Activated naive CD4-positive, alpha-beta T cell treated with anti-CD3 and anti-CD28 coated beads, Interleukin-2, amount 10 ng/mL, durations not matched to agents 7 days and 5 days (primary cell): ENCODE measurements at regions not wholly inside any gene's neighbourhood (a gene's known extent, or its start where the extent isn't known, plus 50 kb on each side); places are given as distances from the start of the nearest gene placed in this dataset.

Experiments
- CTCF ChIA-PET: fragments of 350-600 bp; sonication (Branson Sonifier 250); formaldehyde crosslinking; loops from one replicate; lab custom pipeline; 2021; ENCODE audit warnings: antibody characterized with exemption; lab: Charles Lee
- DNase-seq: peaks from one replicate; pipeline ENCODE4 v3.0.0-alpha.2; 2020
- H3K27ac Mint-ChIP-seq: one replicate; pipeline ENCODE4 v1.8.0; 2021; ENCODE audit warnings: mild to moderate bottlenecking, moderate library complexity, mixed read lengths
- H3K27me3 Mint-ChIP-seq: one replicate; pipeline ENCODE4 v1.8.0; 2021; ENCODE audit warnings: mild to moderate bottlenecking, mixed read lengths
- H3K36me3 Mint-ChIP-seq: one replicate; pipeline ENCODE4 v1.8.0; 2021; ENCODE audit warnings: mixed read lengths
- H3K4me1 Mint-ChIP-seq: one replicate; pipeline ENCODE4 v1.8.0; 2021; ENCODE audit warnings: mixed read lengths
- H3K4me3 Mint-ChIP-seq: one replicate; pipeline ENCODE4 v1.8.0; 2021; ENCODE audit warnings: mild to moderate bottlenecking, moderate library complexity, mixed read lengths
- H3K9me3 Mint-ChIP-seq: one replicate; pipeline ENCODE4 v1.8.0; 2021; ENCODE audit warnings: mixed read lengths

GRCh38 chr20:48307277-48307676 is 520.5 kb downstream of the PREX1 start:
- no peaks in the 10 kb centered on the region for H3K9me3 Mint-ChIP-seq
- no peaks in the 10 kb centered on the region for H3K4me1 Mint-ChIP-seq
- CTCF ChIA-PET = no interaction called here
- H3K27ac Mint-ChIP-seq = no peak overlapping the region
- H3K27me3 Mint-ChIP-seq = peaks cover 7% of the 10 kb centered on the region
- no peaks in the 10 kb centered on the region for H3K36me3 Mint-ChIP-seq
- DNase-seq = no peak
- H3K4me3 Mint-ChIP-seq = no peak overlapping the region

DNA sequence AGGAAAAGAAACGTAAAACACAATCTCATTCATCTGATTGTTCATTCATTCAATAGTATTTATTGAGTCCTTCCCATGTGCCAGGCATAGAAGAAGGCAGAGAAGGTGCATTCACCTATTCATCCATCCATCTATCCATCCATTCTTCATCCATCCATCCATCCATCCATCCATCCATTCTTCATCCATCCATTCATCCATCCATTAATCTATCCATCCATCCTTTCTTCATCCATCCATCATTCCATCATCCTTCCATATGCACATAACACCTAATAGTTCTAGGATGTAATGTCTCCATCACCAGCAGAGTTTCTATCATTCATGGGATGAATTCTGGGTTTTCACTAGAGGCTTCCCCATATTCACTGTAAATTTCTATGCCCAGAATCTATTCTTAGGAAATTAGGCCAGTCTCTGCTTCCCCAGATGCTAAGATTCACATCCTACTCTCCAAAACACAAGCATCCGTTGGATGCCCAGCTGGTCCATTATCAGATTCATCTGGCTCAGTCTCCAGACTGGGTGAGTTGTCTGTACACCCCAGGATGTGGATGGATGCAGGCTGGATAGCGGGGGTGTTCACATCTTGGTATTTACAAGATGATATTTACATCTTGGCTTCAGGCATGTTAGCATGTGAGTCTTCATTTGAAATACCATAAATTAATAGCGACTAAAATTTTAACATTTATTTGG is 517.7 kb upstream of the SULF2 start:
- H3K27me3 Mint-ChIP-seq = peaks cover 11% of the 10 kb centered on the region
- no peak for DNase-seq
- no peak overlapping the region for H3K4me3 Mint-ChIP-seq
- no peaks in the 10 kb centered on the region for H3K9me3 Mint-ChIP-seq
- no peaks in the 10 kb centered on the region for H3K36me3 Mint-ChIP-seq
- H3K27ac Mint-ChIP-seq = no peak overlapping the region
- no peaks in the 10 kb centered on the region for H3K4me1 Mint-ChIP-seq
- CTCF ChIA-PET = no interaction called here

DNA sequence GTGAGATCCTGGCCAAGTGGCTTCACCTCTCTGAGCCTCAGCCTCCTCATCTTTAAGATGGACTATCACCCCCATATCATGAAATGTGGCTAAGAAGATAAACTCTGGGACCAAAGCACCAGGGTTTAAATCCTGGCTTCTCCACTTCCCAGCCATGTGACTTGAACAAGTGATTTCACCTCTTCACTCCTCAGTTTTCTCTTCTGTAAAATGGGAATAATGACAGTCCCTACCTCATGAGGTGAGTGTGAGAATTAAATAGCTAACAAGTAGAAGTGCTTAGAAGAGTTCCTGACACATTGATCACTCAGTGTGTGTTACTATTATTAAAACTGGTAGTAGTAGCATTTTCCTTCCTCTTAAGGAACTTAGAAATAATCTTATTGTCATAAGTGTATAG is 516.9 kb upstream of the SULF2 start:
- no peak overlapping the region for H3K27ac Mint-ChIP-seq
- no peaks in the 10 kb centered on the region for H3K36me3 Mint-ChIP-seq
- no peaks in the 10 kb centered on the region for H3K9me3 Mint-ChIP-seq
- H3K27me3 Mint-ChIP-seq = peaks cover 13% of the 10 kb centered on the region
- CTCF ChIA-PET = no interaction called here
- H3K4me3 Mint-ChIP-seq = no peak overlapping the region
- no peak for DNase-seq
- no peaks in the 10 kb centered on the region for H3K4me1 Mint-ChIP-seq

DNA sequence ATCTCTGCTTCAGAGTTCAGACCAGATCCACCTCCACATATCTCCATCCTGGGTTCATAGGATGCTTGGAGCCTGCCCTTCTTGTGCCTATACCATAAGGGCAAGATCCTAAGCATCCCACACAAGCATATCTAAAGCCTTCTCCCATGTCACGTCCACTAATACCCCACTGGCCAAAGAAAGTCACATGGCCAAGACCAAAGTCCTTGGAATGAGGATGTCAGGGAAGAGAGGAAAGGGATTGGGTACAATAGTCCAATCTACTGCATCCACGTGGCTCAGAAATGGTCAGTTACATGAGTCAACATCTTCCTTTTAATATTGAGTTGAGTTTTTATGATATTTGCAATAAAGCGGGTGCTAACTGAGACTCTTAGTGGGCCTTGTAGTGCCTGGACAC is 515.9 kb upstream of the SULF2 start:
- DNase-seq = no peak
- Mint-ChIP-seq H3K27ac (no peak overlapping the region), H3K4me3 (no peak overlapping the region), H3K36me3 (no peaks in the 10 kb centered on the region), H3K4me1 (no peaks in the 10 kb centered on the region), H3K27me3 (peaks cover 18% of the 10 kb centered on the region), H3K9me3 (no peaks in the 10 kb centered on the region)
- CTCF ChIA-PET = no interaction called here

DNA sequence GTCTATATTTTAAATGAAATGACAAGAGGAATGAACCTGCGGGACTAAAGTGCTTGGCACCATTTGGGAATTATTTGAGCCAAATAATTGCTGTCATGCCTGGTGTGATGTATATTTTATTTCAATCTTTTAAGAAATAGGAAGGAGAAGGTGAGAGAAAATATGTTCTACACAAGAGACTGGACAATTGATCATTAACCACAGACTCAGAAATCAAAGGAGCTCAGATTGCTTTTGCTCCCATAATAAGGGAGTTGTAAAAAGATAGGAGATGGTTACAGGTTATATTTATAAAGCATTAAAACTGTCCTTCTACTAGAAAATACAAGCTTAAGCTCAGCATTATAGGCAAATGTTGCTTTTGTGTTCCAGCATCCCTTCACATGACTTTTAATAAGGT is 515.2 kb upstream of the SULF2 start:
- H3K4me1 Mint-ChIP-seq = no peaks in the 10 kb centered on the region
- no peak overlapping the region for H3K27ac Mint-ChIP-seq
- H3K4me3 Mint-ChIP-seq = no peak overlapping the region
- H3K36me3 Mint-ChIP-seq = no peaks in the 10 kb centered on the region
- CTCF ChIA-PET = no interaction called here
- no peak for DNase-seq
- H3K27me3 Mint-ChIP-seq = peaks cover 18% of the 10 kb centered on the region
- no peaks in the 10 kb centered on the region for H3K9me3 Mint-ChIP-seq

GRCh38 chr20:48298851-48299484 is 513.7 kb upstream of the SULF2 start:
- Mint-ChIP-seq H3K4me1 (no peaks in the 10 kb centered on the region), H3K27ac (no peak overlapping the region), H3K4me3 (no peak overlapping the region), H3K27me3 (peaks cover 14% of the 10 kb centered on the region), H3K36me3 (no peaks in the 10 kb centered on the region), H3K9me3 (no peaks in the 10 kb centered on the region)
- CTCF ChIA-PET = no interaction called here
- no peak for DNase-seq

DNA sequence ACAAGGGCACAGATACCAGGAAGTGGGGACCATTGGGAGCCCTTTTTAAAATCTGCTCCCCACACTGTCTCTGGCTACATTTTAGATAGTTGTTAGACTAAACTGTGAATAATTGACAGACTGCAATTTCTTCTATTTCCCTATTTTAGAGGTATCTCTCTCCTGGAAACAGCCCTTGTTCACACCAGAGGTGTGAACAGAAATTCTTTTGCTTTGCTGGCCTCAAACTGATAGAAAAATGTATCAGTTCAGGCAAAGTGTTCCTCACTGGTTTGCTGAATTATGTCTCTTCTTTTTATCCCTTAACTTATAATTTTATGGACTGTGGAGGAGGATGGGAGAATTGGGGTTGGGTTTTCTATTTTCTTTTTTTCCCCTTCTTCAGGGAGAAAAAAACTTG is 513.2 kb upstream of the SULF2 start:
- CTCF ChIA-PET = no interaction called here
- Mint-ChIP-seq H3K27ac (no peak overlapping the region), H3K4me1 (no peaks in the 10 kb centered on the region), H3K36me3 (no peaks in the 10 kb centered on the region), H3K27me3 (peaks cover 14% of the 10 kb centered on the region), H3K9me3 (no peaks in the 10 kb centered on the region), H3K4me3 (no peak overlapping the region)
- DNase-seq = no peak

DNA sequence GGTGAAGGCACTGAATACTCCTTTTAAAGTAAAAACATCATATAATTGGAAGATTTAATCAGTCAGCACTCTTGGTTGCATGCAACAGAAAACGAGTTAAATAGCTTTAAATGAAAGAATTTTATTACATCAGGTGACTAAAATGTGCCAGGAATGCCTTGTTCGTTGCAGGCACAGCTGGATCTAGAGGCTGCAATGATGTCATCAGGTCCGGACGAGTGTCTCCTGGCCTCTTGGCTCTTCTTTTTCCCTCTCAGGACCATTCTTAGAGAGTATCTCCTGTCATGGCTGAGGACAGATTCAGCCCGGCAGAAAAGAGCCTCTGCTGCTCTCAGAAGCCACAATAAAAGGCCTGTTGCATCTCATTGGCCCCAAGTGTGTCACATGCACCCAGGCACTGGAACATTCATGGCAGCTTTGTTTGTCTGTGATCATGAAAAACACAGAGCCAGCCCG is 510.7 kb upstream of the SULF2 start:
- Mint-ChIP-seq H3K36me3 (no peaks in the 10 kb centered on the region), H3K27me3 (peaks cover 15% of the 10 kb centered on the region)

GRCh38 chr20:48295445-48295903 is 510.2 kb upstream of the SULF2 start:
- no peak for DNase-seq
- H3K4me3 Mint-ChIP-seq = no peak overlapping the region
- no peaks in the 10 kb centered on the region for H3K4me1 Mint-ChIP-seq
- H3K36me3 Mint-ChIP-seq = no peaks in the 10 kb centered on the region
- CTCF ChIA-PET = no interaction called here
- H3K9me3 Mint-ChIP-seq = no peaks in the 10 kb centered on the region
- peaks cover 14% of the 10 kb centered on the region for H3K27me3 Mint-ChIP-seq
- no peak overlapping the region for H3K27ac Mint-ChIP-seq

More for the DNA sequence above, 510.7 kb upstream of the SULF2 start:
- no peak for DNase-seq
- H3K9me3 Mint-ChIP-seq = no peaks in the 10 kb centered on the region
- no peaks in the 10 kb centered on the region for H3K4me1 Mint-ChIP-seq
- no peak overlapping the region for H3K4me3 Mint-ChIP-seq
- H3K27ac Mint-ChIP-seq = no peak overlapping the region
- CTCF ChIA-PET = no interaction called here

DNA sequence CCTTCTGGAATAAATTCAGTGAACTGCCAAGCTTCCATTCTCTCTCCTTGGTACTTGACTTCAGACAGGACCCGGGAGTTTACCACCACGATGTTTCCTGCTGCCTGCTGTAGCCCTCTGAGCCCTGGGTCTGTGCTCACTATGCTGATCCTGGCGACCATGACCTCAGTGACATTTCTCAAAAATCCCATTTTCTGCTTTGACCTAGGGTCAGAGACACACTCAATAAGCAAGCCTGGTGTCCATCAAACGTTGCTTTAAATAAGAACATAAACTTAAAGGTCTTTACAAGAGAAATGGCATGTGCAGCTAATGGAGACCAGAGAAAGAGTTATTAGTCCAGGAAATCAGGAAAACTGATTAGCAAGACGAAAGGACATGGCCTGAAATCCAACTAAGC is 509.7 kb upstream of the SULF2 start:
- no peak overlapping the region for H3K4me3 Mint-ChIP-seq
- DNase-seq = no peak
- CTCF ChIA-PET = no interaction called here
- no peaks in the 10 kb centered on the region for H3K4me1 Mint-ChIP-seq
- H3K27me3 Mint-ChIP-seq = peaks cover 14% of the 10 kb centered on the region
- no peaks in the 10 kb centered on the region for H3K36me3 Mint-ChIP-seq
- no peaks in the 10 kb centered on the region for H3K9me3 Mint-ChIP-seq
- no peak overlapping the region for H3K27ac Mint-ChIP-seq

DNA sequence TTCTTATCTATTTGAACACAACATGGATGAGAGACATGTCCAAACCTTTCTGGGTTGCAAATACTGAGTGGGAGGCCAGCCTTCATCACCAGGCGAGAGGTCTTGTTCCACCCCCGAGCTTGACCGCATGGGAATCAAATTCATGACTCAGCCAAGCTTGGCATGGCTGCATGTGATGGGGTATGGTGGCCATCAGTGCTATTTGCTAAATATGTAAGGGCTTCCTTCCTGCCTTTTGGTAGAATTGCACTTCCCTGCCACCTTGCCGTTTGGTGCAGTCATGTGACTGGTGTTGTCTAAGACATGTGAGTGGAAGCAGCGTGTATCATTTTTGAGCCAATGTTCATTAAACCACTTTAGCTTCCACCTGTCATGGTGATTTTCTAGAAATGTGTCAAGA is 508.9 kb upstream of the SULF2 start:
- Mint-ChIP-seq H3K4me3 (no peak overlapping the region), H3K9me3 (no peaks in the 10 kb centered on the region), H3K27ac (no peak overlapping the region), H3K4me1 (no peaks in the 10 kb centered on the region), H3K27me3 (peaks cover 14% of the 10 kb centered on the region), H3K36me3 (no peaks in the 10 kb centered on the region)
- CTCF ChIA-PET = no interaction called here
- DNase-seq = no peak

DNA sequence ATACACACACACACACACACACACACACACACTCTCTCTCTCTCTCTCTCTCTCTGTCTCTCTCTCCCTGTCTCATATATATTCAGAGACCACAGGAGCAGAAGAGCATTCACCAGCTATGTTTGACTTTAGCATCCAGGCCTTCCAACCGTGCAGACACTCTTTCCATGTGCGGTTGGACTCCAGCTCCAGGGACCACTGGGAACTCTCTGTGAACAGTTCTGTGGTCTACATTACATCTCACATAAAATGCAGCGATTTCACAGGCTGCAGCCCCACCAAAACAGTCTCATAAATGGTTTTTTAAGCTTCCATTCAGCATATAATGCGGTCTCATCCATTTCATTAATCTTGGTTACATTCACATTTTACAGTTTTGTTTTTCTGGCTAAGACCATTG is 508.4 kb upstream of the SULF2 start:
- no peak overlapping the region for H3K4me3 Mint-ChIP-seq
- no peaks in the 10 kb centered on the region for H3K9me3 Mint-ChIP-seq
- H3K36me3 Mint-ChIP-seq = no peaks in the 10 kb centered on the region
- H3K4me1 Mint-ChIP-seq = no peaks in the 10 kb centered on the region
- no peak overlapping the region for H3K27ac Mint-ChIP-seq
- DNase-seq = no peak
- peaks cover 12% of the 10 kb centered on the region for H3K27me3 Mint-ChIP-seq
- CTCF ChIA-PET = no interaction called here

DNA sequence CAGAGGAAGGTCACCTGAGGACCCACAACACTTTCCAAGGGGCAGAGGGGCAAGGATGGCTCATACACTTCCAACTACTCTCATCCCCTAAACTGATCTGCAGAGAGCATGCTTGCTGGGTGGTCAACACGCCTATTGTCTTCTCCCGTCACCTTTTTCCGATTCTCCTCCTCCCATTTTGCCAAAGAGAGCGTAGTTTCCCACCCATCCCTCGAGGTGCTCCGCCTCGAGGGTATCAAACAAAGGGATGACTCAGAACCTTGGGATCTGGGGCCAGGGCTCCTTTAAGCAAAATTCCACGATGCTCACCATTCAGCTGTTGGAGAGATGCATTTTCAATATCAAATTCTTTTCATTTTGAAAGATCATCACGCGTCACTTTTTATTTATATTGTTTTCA is 507.5 kb upstream of the SULF2 start:
- no peaks in the 10 kb centered on the region for H3K36me3 Mint-ChIP-seq
- no peaks in the 10 kb centered on the region for H3K9me3 Mint-ChIP-seq
- CTCF ChIA-PET = no interaction called here
- H3K27me3 Mint-ChIP-seq = peaks cover 14% of the 10 kb centered on the region
- H3K4me3 Mint-ChIP-seq = no peak overlapping the region
- DNase-seq = no peak
- H3K27ac Mint-ChIP-seq = no peak overlapping the region
- H3K4me1 Mint-ChIP-seq = no peaks in the 10 kb centered on the region

DNA sequence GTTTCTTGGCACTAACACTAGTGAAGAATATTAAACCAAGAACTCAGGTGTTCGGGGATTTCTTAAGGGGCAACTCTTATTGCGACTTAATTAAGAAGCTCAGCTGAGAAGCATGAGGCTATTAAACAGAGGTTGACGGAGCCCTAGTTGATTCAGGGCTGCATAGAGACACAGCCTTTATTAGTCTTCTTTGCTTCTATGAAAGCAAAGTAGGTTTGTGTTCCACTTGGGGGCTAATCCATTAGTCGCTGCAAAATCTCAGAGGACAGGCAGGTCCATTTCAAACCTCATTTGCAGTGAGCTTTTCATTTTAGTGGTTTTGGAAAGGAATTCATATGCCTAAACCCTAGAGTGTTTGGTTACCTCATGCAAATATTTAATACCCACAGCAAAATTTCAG is 506.6 kb upstream of the SULF2 start:
- CTCF ChIA-PET = no interaction called here
- no peaks in the 10 kb centered on the region for H3K9me3 Mint-ChIP-seq
- no peak for DNase-seq

GRCh38 chr20:48288930-48289507 is 503.7 kb upstream of the SULF2 start:
- CTCF ChIA-PET = no interaction called here
- DNase-seq = no peak
- no peaks in the 10 kb centered on the region for H3K9me3 Mint-ChIP-seq
- H3K4me1 Mint-ChIP-seq = no peaks in the 10 kb centered on the region
- no peaks in the 10 kb centered on the region for H3K36me3 Mint-ChIP-seq
- no peak overlapping the region for H3K4me3 Mint-ChIP-seq
- H3K27ac Mint-ChIP-seq = no peak overlapping the region
- peaks cover 7% of the 10 kb centered on the region for H3K27me3 Mint-ChIP-seq

More for the DNA sequence above, 506.6 kb upstream of the SULF2 start:
- Mint-ChIP-seq H3K27me3 (peaks cover 9% of the 10 kb centered on the region), H3K36me3 (no peaks in the 10 kb centered on the region), H3K4me1 (no peaks in the 10 kb centered on the region), H3K27ac (no peak overlapping the region), H3K4me3 (no peak overlapping the region)
